ENCODE measurements at regions not wholly inside any gene's neighbourhood (a gene's known extent, or its start where the extent isn't known, plus 50 kb on each side); places are given as distances from the start of the nearest gene placed in this dataset.

DNA sequence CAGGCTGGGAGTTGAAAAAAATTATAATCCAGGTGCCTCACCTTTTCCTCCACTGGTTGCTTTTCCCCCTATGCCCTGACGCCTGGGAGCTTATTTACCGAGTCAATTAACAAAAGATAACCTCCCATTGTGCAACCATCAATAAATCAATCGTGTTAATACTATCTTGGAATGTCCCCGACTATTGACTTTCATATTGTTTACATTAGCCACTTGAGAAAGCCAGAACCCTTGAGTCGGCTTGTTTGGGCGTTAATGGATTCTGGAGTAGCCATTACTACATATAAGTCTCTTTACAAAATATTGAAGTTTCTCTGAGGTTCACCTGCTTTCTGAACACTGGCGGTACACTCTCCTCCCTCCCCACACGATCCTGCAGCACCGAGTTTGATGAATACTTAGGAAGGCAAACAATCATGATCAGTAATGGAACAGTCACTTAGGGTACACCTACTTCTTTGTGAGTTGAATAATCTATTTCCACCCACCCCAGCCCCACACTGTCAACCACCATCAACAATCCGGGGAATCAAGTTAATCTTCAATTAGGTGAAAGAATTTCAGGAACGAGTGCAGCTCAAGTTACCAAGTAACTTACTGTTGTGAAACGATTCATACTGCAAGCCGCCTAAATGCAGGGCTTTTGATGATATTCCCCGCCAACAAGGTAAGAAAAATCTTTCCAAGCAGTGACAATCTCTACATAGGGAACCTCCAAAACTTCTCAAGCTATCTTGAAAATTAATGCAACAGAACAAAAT, 159.3 kb upstream of the NR2F2 start:
- TF ChIP-seq POLR2AphosphoS5 (IDR thresholded peaks at IDR 0.05; ENCODE audit: low read depth) (no peak), EZH2phosphoT487 (IDR thresholded peaks at IDR 0.05; ENCODE audit: unreplicated experiment) (no peak), EZH2 (IDR thresholded peaks at IDR 0.05; ENCODE audit: low read depth, unreplicated experiment) (no peak), CREB1 (CRISPR knock-in tag; IDR thresholded peaks at IDR 0.05; ENCODE audit: low read depth) (no peak), JUNB (IDR thresholded peaks at IDR 0.05; ENCODE audit: unreplicated experiment) (no peak)
- TF ChIP-seq, protein P1, sequence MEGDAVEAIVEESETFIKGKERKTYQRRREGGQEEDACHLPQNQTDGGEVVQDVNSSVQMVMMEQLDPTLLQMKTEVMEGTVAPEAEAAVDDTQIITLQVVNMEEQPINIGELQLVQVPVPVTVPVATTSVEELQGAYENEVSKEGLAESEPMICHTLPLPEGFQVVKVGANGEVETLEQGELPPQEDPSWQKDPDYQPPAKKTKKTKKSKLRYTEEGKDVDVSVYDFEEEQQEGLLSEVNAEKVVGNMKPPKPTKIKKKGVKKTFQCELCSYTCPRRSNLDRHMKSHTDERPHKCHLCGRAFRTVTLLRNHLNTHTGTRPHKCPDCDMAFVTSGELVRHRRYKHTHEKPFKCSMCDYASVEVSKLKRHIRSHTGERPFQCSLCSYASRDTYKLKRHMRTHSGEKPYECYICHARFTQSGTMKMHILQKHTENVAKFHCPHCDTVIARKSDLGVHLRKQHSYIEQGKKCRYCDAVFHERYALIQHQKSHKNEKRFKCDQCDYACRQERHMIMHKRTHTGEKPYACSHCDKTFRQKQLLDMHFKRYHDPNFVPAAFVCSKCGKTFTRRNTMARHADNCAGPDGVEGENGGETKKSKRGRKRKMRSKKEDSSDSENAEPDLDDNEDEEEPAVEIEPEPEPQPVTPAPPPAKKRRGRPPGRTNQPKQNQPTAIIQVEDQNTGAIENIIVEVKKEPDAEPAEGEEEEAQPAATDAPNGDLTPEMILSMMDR (conservative IDR thresholded peaks at IDR 0.05; ENCODE audit: low read depth in 2 of 2) = no peak
- TF ChIP-seq, protein P2, sequence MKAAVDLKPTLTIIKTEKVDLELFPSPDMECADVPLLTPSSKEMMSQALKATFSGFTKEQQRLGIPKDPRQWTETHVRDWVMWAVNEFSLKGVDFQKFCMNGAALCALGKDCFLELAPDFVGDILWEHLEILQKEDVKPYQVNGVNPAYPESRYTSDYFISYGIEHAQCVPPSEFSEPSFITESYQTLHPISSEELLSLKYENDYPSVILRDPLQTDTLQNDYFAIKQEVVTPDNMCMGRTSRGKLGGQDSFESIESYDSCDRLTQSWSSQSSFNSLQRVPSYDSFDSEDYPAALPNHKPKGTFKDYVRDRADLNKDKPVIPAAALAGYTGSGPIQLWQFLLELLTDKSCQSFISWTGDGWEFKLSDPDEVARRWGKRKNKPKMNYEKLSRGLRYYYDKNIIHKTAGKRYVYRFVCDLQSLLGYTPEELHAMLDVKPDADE (IDR thresholded peaks at IDR 0.05) = no peak
